ENCODE measurements at regions not wholly inside any gene's neighbourhood (a gene's known extent, or its start where the extent isn't known, plus 50 kb on each side); places are given as distances from the start of the nearest gene placed in this dataset.

GRCh38 chr6:141437011-141437410 lies 695.7 kb upstream of the GJE1 start:
- TF ChIP-seq, protein P1, sequence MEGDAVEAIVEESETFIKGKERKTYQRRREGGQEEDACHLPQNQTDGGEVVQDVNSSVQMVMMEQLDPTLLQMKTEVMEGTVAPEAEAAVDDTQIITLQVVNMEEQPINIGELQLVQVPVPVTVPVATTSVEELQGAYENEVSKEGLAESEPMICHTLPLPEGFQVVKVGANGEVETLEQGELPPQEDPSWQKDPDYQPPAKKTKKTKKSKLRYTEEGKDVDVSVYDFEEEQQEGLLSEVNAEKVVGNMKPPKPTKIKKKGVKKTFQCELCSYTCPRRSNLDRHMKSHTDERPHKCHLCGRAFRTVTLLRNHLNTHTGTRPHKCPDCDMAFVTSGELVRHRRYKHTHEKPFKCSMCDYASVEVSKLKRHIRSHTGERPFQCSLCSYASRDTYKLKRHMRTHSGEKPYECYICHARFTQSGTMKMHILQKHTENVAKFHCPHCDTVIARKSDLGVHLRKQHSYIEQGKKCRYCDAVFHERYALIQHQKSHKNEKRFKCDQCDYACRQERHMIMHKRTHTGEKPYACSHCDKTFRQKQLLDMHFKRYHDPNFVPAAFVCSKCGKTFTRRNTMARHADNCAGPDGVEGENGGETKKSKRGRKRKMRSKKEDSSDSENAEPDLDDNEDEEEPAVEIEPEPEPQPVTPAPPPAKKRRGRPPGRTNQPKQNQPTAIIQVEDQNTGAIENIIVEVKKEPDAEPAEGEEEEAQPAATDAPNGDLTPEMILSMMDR (IDR thresholded peaks at IDR 0.05; ENCODE audit: poor library complexity, severe bottlenecking) = no peak
- TF ChIP-seq POLR2AphosphoS5 (IDR thresholded peaks at IDR 0.05) (no peak), EZH2 (IDR thresholded peaks at IDR 0.05; ENCODE audit: borderline replicate concordance, insufficient read depth, low read length, poor library complexity, severe bottlenecking) (no peak), TAF1 (IDR thresholded peaks at IDR 0.05; ENCODE audit: low read depth) (no peak)

All from neural cell (in vitro differentiated cells).